Activated naive CD4-positive, alpha-beta T cell treated with Interleukin-2 at 50 U/mL for 16 hours (primary cell): ENCODE measurements at regions not wholly inside any gene's neighbourhood (a gene's known extent, or its start where the extent isn't known, plus 50 kb on each side); places are given as distances from the start of the nearest gene placed in this dataset.

ENCODE experiments used
- DNase-seq: peaks from one replicate; pipeline ENCODE4 v3.0.0-alpha.2; 2020

GRCh38 chr21:16517383-16517782 lies 787.6 kb downstream of the USP25 start:
- no peak for DNase-seq

- no peak for DNase-seq
Observed at GRCh38 chr21:16519036-16519435, 789.3 kb downstream of the USP25 start.

GRCh38 chr21:16519644-16520043 lies 789.9 kb downstream of the USP25 start:
- no peak for DNase-seq

- no peak for DNase-seq
Observed at GRCh38 chr21:16522548-16522947, 792.8 kb downstream of the USP25 start.

- no peak for DNase-seq
Observed at GRCh38 chr21:16530656-16531055, 800.9 kb downstream of the USP25 start.

- DNase-seq, result no peak
Observed at GRCh38 chr21:16532840-16533239, 803.1 kb downstream of the USP25 start.

- no peak for DNase-seq
Observed at GRCh38 chr21:16533692-16534407, 804.1 kb downstream of the USP25 start.

GRCh38 chr21:16534408-16535101 lies 804.8 kb downstream of the USP25 start:
- no peak for DNase-seq

- no peak for DNase-seq
Observed at GRCh38 chr21:16535102-16535422, 805.3 kb downstream of the USP25 start.

- DNase-seq, result no peak
Observed at GRCh38 chr21:16535626-16536025, 805.8 kb downstream of the USP25 start.

GRCh38 chr21:16536140-16536539 lies 806.4 kb downstream of the USP25 start:
- DNase-seq, result no peak

GRCh38 chr21:16536643-16537434 lies 807.1 kb downstream of the USP25 start:
- DNase-seq, result no peak

- no peak for DNase-seq
Observed at GRCh38 chr21:16537501-16537900, 807.7 kb downstream of the USP25 start.

- no peak for DNase-seq
Observed at GRCh38 chr21:16538405-16538804, 808.6 kb downstream of the USP25 start.

- no peak for DNase-seq
Observed at GRCh38 chr21:16538936-16539440, 809.2 kb downstream of the USP25 start.

GRCh38 chr21:16540966-16541727 lies 811.4 kb downstream of the USP25 start:
- DNase-seq, result no peak

GRCh38 chr21:16550118-16550517 lies 820.3 kb downstream of the USP25 start:
- no peak for DNase-seq

GRCh38 chr21:16550917-16551741 lies 821.3 kb downstream of the USP25 start:
- DNase-seq, result no peak

GRCh38 chr21:16552880-16553279 lies 823.1 kb downstream of the USP25 start:
- DNase-seq, result no peak

GRCh38 chr21:16554503-16554902 lies 824.7 kb downstream of the USP25 start:
- DNase-seq, result no peak

- no peak for DNase-seq
Observed at GRCh38 chr21:16563116-16563515, 833.3 kb downstream of the USP25 start.

- DNase-seq, result no peak
Observed at GRCh38 chr21:16563795-16564194, 834.0 kb downstream of the USP25 start.
